ELR (cell line): ENCODE measurements at regions not wholly inside any gene's neighbourhood (a gene's known extent, or its start where the extent isn't known, plus 50 kb on each side); places are given as distances from the start of the nearest gene placed in this dataset.

Experiments used
- DNase-seq: peaks from one replicate; pipeline ENCODE4 v3.0.0-alpha.2; 2015; ENCODE audit warnings: low read depth

DNA sequence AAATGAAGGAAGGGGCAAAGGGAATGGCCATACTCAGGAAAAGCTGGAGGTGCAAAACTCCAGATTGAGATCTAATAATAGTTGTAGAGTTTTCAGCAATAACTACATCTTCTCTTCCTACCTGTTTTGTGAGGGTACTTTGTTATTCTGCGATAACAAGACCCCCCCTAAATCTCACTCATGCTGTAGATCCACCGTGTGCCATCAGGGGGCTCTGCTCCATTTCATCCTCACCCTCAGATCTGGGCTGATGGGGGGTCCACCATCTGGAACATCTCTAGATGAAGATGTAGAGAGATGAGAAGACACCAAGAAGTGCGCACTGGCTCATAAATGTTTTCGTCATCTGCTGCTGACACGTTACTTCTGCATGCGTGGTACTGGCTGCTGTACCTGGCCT is 135.9 kb upstream of the KIRREL3 start:
- no peak for DNase-seq

DNA sequence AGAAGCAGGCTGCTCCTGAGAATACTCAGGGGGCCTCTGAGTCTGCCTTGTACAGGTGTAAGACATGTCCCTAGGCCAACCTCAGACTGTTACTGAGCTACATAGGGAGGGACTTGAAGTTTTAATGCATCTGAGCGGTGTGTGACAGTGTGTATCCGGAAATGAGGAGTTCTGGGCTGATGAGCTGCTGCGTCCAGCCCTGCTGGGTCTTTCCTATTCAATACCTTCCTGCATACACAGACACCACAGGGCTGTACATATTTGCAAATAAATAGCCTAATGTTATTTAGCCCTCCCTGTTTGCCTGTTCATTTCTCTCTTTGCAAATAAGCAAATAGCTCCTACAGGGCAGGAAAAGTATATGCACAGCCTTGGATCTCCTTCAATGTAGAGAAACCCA is 134.7 kb upstream of the KIRREL3 start:
- no peak for DNase-seq

DNA sequence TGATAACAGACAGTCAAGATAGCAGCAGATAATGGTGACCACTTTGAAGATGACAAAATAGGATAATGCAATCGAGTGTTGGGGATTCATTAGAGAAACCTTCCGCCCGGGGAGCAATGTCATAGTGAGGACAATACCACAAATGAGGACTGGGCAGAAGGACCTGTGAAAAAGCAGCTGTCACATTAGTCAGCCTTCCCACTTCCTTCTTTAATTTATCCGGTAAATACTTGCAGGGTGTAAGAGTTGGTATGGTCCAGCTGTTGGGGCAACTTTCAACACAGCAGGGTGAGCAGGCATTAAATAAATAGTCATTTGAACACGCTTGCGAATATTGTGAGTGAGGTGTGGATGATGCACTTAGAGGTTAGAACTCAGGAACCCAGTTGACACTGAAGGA is 132.5 kb upstream of the KIRREL3 start:
- DNase-seq: no peak

DNA sequence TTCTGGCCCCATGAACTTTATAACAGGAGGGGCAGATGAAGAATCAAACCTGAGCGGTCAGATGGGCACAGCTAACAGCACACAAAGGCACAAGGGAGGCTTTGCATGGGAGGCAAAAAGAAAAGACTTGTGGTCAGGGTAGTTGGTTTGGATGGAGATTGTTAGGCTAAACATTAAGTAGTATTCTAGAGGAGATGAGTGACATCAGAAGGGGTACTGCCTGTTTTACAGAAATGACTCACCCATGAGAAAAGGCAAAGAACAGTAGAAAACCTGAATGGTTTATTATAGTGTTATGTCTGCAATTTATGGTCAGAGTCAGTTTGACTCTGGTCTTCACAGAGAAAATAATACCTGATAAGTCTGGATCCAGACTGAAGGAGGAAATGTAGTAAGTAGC is 129.8 kb upstream of the KIRREL3 start:
- DNase-seq: no peak

DNA sequence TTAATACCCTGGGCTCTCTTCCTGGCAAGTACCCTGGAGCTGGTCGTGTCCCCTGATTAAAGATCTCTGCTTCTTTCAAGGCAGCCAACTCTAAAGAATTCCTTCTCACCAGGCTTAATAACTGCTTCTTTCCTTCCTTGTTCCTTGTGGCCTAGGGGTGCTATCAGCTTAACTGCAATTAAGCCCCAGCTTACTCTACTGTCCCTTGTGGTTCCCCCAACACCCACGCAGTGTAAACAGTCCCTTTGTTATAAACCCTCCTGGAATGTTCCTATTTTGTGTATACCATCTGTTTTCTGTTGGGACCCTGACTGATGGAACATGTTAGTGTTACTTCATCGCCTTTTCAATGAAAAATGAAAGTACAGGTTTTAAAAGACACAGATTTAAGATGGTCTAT is 126.4 kb upstream of the KIRREL3 start:
- no peak for DNase-seq

GRCh38 chr11:127119356-127119755 is 118.8 kb upstream of the KIRREL3 start:
- DNase-seq: no peak

DNA sequence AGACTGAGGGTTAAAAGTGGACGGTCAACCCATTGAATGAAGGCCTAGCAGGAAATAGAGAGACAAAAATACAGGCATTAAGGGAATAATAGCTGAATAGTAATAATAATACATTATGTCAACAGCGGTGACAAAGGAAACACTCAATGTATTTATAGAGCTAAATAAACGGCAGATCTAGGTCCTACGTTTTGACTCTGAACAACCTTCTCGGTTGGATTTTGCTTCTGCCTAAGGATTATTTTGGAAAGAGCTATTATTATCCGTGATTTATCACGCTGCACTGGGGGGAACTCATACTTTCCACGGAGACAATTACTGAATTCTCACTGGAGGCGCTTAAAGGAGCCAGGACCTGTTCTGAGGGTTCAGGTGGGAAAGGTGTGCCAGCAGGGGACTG is 118.2 kb upstream of the KIRREL3 start:
- no peak for DNase-seq

- no peak for DNase-seq
Observed at GRCh38 chr11:127117231-127117739, 116.7 kb upstream of the KIRREL3 start.

GRCh38 chr11:127115844-127116243 is 115.3 kb upstream of the KIRREL3 start:
- DNase-seq: no peak

GRCh38 chr11:127114035-127114434 is 113.5 kb upstream of the KIRREL3 start:
- no peak for DNase-seq

- DNase-seq: no peak
Observed at GRCh38 chr11:127110542-127110941, 110.0 kb upstream of the KIRREL3 start.

GRCh38 chr11:127109796-127110480 is 109.4 kb upstream of the KIRREL3 start:
- DNase-seq: no peak

DNA sequence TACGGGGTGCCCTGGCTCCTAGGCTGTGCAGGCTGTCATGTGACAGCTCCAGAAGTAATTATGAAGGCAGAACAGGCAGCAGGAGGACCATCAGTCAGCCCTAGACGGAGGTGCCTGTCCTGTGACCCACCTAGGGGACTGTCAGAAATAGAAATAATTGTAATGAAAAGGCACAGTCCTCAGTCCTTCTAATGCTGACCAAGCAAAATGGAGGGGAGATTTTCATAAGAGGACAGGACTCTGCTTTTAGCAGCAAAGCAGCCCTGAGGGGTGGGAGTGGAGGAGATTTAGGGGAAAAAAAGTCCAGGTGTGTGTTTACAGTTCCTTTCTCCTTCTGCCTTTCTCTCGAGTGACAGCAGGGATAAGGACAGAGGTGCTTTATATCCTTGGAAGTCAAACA is 108.3 kb upstream of the KIRREL3 start:
- DNase-seq: no peak

DNA sequence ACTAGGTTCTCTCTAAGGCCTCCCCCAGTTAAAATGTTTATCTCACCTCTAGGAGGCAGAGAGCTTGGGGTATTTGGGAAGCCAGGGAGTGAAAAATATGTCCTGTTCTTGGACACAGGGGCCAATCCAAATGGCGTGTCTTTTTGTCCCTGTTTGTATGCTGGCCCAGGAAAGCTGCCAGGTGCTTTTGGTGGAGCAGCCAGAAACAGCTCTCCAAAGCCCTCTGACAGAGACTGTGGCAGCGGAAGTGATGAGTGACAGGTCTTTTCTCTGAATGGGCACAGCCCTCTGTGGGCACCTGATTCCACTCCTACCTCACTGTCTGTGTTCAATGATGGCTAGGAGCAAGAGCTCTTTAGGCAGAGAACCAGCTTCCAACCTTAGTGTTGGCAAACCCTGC is 106.4 kb upstream of the KIRREL3 start:
- no peak for DNase-seq

GRCh38 chr11:127105593-127106541 is 105.3 kb upstream of the KIRREL3 start:
- DNase-seq: no peak

DNA sequence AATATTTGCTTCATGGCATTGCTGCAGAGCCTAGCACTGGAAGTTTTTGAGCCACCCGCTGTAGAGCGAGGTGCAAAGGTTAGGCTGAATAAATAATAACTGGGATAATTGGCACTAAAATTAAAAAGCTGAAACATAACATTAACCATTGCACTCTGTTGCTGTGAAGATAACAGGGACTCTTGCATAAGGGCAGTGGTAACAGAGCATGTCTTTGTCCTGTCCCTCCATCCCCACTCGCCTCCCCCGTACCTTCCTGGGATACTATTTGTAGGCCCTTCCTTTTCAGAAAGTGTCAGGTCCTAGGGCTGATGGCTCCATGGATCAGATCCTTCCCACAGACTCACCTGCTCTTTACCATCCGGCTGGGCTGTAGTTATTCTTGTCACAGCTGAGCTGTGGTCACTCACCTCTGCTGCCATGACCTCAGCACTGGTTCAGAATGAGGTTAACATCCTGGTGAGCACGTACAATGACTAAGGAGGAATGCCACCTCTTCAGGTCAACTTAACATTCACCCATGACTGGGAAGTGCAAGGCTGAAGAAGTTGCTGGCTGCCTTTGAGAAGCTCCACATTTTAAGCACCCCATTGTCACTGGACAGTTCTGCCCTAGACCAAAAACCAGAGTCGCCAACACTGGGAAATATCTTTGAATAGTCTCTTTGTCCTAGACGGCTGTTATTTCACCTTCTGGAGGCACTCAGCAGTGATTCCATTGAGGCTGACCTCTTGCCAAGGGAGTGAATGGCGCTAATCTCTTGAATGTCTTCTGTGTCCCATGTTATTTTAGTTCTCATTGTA is 103.2 kb upstream of the KIRREL3 start:
- no peak for DNase-seq

DNA sequence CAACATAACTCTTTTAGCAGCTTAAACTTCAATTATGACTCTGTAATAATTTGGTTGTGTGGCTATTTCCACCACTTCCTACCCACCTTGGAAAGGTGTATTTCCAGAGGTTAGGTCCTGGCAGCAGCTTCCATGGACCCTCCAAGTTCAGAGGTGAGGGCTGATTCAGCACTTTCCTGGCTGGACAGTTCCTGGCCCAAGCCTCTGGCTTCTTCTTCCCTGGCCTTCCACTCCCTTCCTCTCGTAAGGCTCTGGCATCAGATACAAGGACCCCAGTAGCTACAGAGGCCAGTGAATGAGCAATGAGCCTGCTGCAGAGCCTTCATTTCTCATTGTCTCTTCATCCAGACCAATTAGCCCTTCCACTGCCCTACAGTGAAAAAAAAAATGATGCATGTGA is 98.1 kb upstream of the KIRREL3 start:
- no peak for DNase-seq

- DNase-seq: no peak
Observed at GRCh38 chr11:127080735-127081134, 80.2 kb upstream of the KIRREL3 start.

DNA sequence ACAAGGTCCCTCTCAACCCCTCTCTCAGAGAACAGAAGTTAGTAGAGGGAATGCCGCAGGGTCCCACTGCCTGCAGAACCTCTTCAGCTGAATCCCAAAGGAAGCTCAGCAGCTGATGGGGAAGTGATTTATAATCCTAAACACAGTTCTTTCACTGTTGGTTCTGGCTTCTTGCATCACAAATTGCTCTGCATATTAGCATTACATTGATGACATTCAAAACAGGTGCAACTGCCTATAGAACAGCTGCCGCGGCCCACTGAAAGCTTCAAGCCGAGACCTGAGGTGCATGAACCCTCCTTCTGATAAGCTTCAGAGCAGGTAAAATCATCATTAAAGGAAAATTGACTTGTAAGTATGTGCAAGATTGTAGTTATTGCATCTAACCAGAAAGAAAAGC is 75.2 kb upstream of the KIRREL3 start:
- DNase-seq: no peak

GRCh38 chr11:127074151-127074761 is 73.7 kb upstream of the KIRREL3 start:
- peak; percentile 73 for DNase-seq

DNA sequence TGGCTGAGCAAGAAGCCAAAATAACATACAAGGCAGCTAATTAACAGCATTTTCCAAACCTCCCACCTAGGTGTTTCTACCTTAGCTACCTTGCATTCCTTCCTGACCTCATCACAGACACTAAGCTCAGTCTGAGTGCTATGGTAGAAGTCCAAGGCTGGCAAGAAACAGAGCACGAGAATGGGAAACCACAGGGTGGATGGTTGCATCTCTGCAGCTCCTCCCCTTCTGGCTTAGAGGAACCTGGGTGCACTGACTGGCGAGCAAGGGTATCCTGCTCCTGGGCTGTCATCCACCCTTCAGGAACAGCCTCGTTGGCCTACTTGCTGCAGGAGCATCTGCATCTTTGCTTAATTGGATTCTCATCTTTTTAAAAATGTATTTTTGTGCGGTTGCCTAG is 73.1 kb upstream of the KIRREL3 start:
- no peak for DNase-seq

DNA sequence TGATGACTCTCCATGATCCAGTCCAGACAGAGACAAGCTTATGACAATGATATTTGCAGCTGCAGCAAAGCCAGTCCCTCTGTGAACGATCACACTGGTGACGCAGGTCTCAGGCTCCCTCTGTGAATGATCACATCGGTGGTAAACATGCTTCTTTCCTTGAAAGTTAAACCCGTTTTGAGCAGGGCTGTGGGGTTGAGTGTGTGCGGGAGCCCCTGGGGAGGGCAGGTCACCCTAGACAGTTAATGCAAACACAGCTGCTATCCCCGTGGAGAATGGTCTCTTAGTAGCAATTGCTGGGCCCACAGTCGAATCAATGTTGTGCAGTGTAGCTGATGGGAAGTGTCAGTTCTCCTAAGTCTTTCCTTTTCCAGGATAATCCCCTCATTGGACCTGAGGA is 71.0 kb upstream of the KIRREL3 start:
- DNase-seq: no peak
